HG02840 (cell line): ENCODE measurements at regions not wholly inside any gene's neighbourhood (a gene's known extent, or its start where the extent isn't known, plus 50 kb on each side); places are given as distances from the start of the nearest gene placed in this dataset.
"Not testable (repeated sequence)": the region's sequence is repeated elsewhere in the genome, so short reads cannot be mapped to it uniquely, and the experiment has no call there.

ENCODE experiments used
- ATAC-seq: cut with Tn5 transposase; IDR thresholded peaks from one replicate; pipeline ENCODE4 v1.9.1; 2021; ENCODE audit warnings: mild to moderate bottlenecking, moderate library complexity, moderate number of reproducible peaks; ENCODE audit not compliant: unreplicated experiment, low FRiP score

DNA sequence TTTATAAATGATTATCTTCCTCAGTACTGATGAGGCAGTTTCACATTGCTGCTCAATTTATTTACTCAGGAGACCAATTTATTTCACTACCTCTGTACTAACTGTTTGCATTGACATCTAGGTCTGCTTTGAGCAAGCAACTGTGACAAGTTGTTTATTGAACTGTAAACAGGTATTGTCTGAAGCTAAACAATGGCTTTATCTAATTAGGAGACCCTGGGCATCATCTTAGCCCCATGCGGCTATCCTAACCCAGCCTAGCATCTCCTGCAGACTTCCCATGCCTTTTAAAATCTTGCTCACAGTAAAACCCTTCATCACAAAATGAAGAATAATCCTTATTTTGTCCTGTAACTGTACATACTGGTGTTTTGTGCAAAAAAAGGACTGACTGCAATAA is 348.2 kb downstream of the RWDD3 start:
- no peak for ATAC-seq

- no peak for ATAC-seq
Observed at GRCh38 chr1:95582746-95583145, 348.7 kb downstream of the RWDD3 start.

- no peak for ATAC-seq
Observed at GRCh38 chr1:95583661-95584210, 349.7 kb downstream of the RWDD3 start.

GRCh38 chr1:95584315-95584714 is 350.3 kb downstream of the RWDD3 start:
- ATAC-seq, result no peak

- ATAC-seq, result no peak
Observed at GRCh38 chr1:95604771-95605170, 370.8 kb downstream of the RWDD3 start.

- no peak for ATAC-seq
Observed at GRCh38 chr1:95614197-95614596, 380.2 kb downstream of the RWDD3 start.

DNA sequence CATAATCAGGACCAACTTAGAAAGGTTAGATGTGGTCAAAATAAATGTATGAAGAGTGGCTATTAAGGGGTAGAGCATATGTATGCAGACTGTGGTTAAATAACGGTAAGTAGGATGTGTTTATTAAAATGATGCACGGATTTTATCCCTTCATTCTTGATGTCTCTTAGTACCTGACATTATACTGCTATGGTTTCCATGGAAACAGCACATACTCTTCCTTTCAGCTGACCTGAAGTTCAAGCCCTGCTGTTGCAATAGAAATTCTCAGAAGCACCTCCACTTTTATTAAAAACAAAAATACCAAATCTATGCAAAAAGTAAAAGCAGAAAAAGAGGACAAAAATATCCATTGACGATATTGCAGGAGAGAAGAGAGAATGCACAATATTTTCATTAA is 381.4 kb downstream of the RWDD3 start:
- no peak for ATAC-seq

DNA sequence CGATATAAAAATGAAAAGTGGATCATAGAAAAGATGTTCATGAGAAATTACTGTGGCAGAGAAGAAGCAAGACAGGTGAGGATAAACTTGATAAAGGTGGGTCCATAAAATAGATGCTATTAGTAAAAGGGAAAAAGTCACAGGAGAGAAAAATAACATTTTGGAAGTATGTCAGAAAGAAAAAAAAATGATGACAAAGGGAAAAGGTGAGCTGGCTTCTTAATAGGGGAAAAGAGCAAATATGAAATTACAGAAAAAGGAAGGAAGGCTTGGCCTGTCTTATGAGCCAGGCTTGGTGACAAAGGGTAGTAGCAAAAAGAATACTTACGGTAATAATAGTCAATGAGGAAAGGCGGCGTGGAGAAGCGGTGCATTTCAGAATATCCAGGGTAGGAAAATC is 386.1 kb downstream of the RWDD3 start:
- ATAC-seq, result no peak

GRCh38 chr1:95622609-95623008 is 388.6 kb downstream of the RWDD3 start:
- ATAC-seq, result no peak

- no peak for ATAC-seq
Observed at GRCh38 chr1:95625224-95625623, 391.2 kb downstream of the RWDD3 start.

DNA sequence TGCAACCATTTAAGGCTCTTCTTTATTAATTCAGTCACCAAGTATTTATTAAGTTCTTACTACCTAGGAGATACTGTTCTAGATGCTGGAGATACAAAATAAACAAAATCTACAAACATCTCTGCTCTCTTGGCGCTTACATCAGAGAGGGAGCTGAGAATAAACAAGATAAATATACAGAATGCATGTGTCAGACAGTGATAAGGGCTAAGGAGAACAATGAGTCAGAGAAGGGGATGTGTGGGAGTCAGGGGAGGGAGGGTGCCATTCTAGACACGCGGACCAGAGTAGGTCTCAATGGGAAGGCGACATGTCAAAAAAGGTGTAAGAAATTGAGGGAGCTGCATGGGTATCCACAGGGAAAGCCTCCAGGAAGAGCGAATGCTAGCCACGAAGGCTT is 393.2 kb downstream of the RWDD3 start:
- no peak for ATAC-seq

- no peak for ATAC-seq
Observed at GRCh38 chr1:95631695-95632094, 397.7 kb downstream of the RWDD3 start.

- no peak for ATAC-seq
Observed at GRCh38 chr1:95635811-95636210, 401.8 kb downstream of the RWDD3 start.

DNA sequence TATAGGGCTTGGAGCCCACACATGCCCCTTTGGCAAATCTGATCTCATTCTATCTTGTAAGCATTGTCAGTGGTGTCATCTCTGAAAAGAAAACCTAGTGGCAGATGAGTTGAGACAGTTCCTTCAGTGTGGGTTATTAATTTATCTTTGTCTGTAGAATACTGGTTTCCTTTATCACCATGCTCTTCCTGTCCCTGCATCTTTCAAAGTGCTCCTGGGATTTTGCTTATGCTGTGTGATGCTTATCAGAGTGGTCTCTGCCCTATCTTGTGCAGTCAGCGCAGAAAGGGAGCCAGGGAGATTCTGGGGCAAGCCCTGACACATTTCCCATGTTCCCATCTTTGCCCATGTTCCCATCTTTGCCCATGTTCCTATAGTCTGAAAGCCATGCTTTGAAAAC is 402.9 kb downstream of the RWDD3 start:
- ATAC-seq, result no peak

GRCh38 chr1:95640746-95641145 is 406.7 kb downstream of the RWDD3 start:
- no peak for ATAC-seq

DNA sequence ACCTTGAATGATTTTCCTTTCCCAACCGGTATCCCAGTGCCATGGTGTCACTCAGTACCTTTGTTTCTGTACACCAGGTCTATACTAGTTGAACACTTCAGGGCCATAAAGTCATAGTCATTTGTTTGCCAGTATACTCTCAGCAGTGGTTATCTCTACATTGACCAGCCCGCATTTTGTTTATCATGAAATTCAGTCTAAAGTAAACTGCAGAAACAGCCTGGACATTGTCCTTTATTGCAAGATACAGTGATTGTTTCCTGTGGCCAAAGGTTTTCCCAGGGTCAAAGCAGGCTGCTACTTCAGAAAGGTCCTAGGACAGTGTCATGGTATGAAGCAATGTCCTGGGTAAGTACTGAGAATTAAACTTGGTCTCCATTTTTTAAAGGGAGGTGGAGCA is 407.4 kb downstream of the RWDD3 start:
- ATAC-seq, result no peak

DNA sequence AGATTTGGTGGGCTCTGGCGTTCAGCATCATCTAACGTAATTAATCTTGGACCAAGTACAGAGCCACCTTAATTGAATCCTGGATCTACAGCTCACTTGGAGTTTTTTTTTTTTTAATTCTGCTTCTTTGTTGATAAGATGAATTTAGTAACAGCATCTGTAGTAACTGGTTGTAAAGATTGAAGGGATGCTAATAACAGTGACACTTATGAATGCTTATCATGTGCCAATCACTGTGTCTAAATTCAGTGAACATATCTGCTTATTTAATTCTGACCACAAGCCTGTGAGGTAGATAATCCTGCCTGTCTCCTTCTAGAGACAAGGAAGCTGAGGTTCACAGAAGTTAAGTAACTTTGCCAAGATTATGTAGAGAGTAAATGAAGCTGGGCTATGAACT is 408.0 kb downstream of the RWDD3 start:
- ATAC-seq, result no peak

DNA sequence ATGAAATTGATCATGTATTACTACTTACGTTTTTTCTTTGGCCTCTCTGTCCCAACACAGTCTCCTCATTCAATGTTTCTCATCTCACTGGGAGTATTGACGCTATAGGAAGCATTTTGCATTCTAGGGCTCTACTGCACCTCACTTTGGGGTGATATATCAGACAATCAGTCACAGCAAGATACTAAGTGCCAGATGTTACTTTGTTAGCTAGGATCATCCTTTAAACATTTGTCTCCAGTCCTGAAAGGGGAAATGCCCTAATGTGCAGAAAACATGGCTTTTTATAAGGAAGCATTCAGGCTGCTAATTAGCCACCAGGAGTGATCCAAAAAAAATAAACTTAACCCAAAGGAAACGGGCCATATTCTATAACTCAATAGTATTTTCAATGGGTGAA is 409.1 kb downstream of the RWDD3 start:
- no peak for ATAC-seq

- ATAC-seq, result not testable (repeated sequence)
Observed at GRCh38 chr1:95645126-95645525, 411.1 kb downstream of the RWDD3 start.

- ATAC-seq, result no peak
Observed at GRCh38 chr1:95650631-95651030, 416.6 kb downstream of the RWDD3 start.

DNA sequence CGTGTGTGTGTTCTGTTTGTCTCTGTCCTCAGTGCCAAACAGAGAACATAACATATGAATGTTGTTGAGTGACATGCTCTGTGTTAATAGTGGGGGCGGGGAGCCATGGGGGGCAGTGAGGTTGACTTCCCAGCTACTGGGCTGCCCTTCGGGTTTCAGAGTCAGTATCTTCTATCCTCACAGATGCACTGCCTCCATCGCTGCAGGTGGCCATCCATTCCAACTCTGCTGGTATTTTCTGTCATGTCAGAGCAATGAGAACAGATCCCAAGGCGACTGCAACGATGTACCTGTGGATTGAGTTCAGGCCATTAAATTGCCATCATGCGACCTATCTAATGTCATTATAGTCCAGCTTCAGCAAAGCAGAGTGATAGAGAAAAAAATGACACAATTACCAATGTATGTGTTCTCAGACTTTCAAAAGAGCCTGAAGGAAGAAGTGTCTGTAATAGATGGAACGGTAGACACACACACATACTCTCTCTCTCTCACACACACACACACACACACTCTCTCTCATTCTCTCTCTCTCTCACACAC is 418.5 kb downstream of the RWDD3 start:
- no peak for ATAC-seq

- ATAC-seq, result no peak
Observed at GRCh38 chr1:95653618-95654017, 419.6 kb downstream of the RWDD3 start.
